ENCODE measurements at regions not wholly inside any gene's neighbourhood (a gene's known extent, or its start where the extent isn't known, plus 50 kb on each side); places are given as distances from the start of the nearest gene placed in this dataset.

DNA sequence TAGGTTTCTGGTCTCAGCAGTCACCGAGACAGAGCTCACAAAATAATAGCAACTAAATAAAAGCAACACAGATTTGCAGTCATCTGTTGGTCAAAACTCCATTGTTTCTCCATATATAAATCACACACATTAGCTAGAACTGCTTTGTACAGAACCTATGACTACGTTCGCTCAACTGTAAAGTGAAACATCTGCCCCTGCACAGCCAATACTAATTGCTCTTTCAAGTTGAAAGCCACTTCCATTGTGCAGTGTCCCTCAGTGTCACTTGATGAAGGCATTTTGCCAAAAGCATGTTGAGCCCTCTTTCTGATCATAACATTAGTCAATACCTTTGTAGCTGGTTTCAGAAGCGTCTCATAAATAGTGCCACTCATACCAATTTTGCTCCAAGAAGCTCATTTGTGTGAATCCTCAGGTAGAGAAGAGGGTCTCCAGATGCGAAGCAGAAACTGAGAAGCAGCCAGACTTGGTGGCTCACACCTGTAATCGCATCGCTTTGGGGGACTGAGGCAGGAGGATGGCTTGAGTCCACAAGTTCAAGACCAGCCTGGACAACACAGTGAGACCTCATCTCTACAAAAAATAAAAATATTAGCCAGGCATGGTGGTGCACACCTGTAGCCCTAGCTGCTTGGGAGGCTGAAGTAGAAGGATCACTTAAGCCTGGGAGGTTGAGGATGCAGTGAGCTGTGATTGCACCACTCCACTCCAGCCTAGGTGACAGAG, 68.9 kb downstream of the PERP start:
- Histone ChIP-seq H3K4me1 (no peaks in the 10 kb centered on the region), H3K27me3 (no peaks in the 10 kb centered on the region), H3K9me3 (no peaks in the 10 kb centered on the region), H3K4me3 (replicated peaks in 1 of 3) (no peak overlapping the region), H3K36me3 (no peaks in the 10 kb centered on the region), H3K27ac (no peak overlapping the region)
- DNase-seq, result no peak
- TF ChIP-seq POLR2A (IDR thresholded peaks at IDR 0.05) (no peak), CTCF (IDR thresholded peaks at IDR 0.05) (no peak)
- intact Hi-C loops (cut with DNase I), result no loop called here
- WGBS, 2 donors, result 97% methylated on average over 7 of the region's 7 CpGs
